Heart left ventricle (tissue), 13 donors: ENCODE measurements at regions not wholly inside any gene's neighbourhood (a gene's known extent, or its start where the extent isn't known, plus 50 kb on each side); places are given as distances from the start of the nearest gene placed in this dataset.

Source experiments
- CTCF ChIP-seq, 12 donors: fragments of 200-600 bp; sonication (generic) in 4 of 12; IDR thresholded peaks; one replicate each; pipeline versions ENCODE4 v1.5.0 to v1.8.0; 2018 to 2022; ENCODE audit warnings: antibody characterized with exemption in 12 of 12, mild to moderate bottlenecking in 5 of 12
- POLR2A ChIP-seq, 2 donors: fragments of 450-650 bp; IDR thresholded peaks; one replicate each; pipeline ENCODE4 v1.6.1; 2017; ENCODE audit warnings: antibody characterized with exemption in 2 of 2, mild to moderate bottlenecking in 2 of 2, moderate library complexity in 2 of 2
- donor health status: ischemic (EF 13 %, LVEDD 7.1; RV severe dilation, severe dysfunction).
- donor health status: DM: no; HTN: yes; CAD: no.
- donor health status: DM: no; HTN: no; CAD: no.
- donor health status: ischemic (EF 25% LVEDD 6.9; RV normal size, moderate dysfunction).
- donor health status: ischemic (EF 25% LVEDD 5.7; RV mildly dilated, moderate dysfunction).
- donor health status: ischemic (EF 35%, LVEDD 5.7; RV mildly dilated, moderate dysfunction).
- donor health status: nonischemic (EF 11% LVEDD 7.7; RV severe dilation, severe dysfunction).
- donor health status: DM: yes; HTN: yes; CAD: no.
- donor health status: PGD.
- donor health status: ischemic (EF 29% LVEDD 5.4; RV normal size, mild dysfunction).
- donor health status: nonischemic (EF 23%, LVEDD 6.1; RV moderate dilation, normal function).

- TF ChIP-seq CTCF (IDR thresholded peaks at IDR 0.05): no peak
- no peak for TF ChIP-seq POLR2A (IDR thresholded peaks at IDR 0.05)
These were observed 888.8 kb upstream of the SOX11 start for GRCh38 chr2:4803396-4803795.
